Body of pancreas (tissue), 4 donors: ENCODE measurements at regions not wholly inside any gene's neighbourhood (a gene's known extent, or its start where the extent isn't known, plus 50 kb on each side); places are given as distances from the start of the nearest gene placed in this dataset.

ENCODE experiments used
- POLR2A ChIP-seq, 3 donors: fragments of 450-650 bp; IDR thresholded peaks; one replicate each; pipeline ENCODE4 v1.6.1; 2016; ENCODE audit warnings: antibody characterized with exemption in 3 of 3, mild to moderate bottlenecking in 2 of 3
- TF ChIP-seq, protein P1 (sequence below), 7 experiments: fragments of 450-650 bp in 4 of 7; fragments of 200-600 bp in 3 of 7; sonication (generic) in 3 of 7; IDR thresholded peaks; one replicate each; pipeline ENCODE4 v1.5.1; 2016 to 2019; ENCODE audit warnings: antibody characterized with exemption in 7 of 7

DNA sequence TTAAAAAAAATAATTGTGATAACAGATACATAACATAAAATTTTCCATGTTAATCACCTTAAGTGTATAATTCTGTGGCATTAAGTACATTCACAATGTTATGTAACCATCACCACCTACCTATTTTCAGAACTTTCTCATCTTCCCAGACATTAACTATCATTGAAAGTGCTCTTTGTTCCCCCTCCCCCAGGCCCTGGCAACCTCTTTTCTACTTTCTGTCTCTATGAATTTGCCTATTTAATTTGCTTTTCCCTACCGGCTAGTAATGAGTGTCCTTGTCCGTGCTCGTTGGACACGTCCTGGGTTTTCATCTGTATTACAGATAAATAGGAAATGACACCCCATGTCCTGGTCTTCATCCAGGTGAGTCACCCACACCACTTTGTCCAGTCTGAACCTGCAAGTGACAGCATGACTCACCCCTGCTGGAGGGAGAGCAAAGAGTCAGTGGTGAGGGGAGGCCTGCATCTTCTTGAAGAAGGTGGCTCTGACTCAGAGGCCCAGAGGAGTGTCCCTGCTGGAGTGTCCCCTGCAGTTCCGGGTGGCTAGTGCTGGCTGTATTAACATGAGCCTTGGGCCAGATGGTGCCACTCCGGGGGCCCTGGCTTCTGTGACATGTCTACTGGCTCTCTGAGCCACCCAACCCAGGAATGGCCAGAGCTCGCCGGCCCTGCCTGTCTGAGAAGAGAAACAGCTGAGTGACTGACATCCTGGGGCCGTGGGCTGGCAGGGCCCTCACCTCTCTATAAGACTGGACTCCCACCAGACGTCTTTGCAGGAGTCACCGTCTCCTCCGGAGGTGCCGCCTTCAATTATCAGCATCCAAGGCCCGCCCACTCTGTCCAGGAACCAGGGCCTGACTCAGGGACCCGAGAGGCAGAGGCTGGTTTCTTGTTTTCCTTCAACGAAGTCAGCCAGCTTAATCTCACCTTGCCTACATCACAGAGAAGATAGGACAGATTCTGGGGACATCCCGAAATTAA is 503.2 kb upstream of the MKI67 start:
- TF ChIP-seq, protein P1, sequence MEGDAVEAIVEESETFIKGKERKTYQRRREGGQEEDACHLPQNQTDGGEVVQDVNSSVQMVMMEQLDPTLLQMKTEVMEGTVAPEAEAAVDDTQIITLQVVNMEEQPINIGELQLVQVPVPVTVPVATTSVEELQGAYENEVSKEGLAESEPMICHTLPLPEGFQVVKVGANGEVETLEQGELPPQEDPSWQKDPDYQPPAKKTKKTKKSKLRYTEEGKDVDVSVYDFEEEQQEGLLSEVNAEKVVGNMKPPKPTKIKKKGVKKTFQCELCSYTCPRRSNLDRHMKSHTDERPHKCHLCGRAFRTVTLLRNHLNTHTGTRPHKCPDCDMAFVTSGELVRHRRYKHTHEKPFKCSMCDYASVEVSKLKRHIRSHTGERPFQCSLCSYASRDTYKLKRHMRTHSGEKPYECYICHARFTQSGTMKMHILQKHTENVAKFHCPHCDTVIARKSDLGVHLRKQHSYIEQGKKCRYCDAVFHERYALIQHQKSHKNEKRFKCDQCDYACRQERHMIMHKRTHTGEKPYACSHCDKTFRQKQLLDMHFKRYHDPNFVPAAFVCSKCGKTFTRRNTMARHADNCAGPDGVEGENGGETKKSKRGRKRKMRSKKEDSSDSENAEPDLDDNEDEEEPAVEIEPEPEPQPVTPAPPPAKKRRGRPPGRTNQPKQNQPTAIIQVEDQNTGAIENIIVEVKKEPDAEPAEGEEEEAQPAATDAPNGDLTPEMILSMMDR (IDR thresholded peaks at IDR 0.05), result no peak
- TF ChIP-seq POLR2A (IDR thresholded peaks at IDR 0.05), result no peak
